Skeletal muscle tissue (tissue), 3 donors: ENCODE measurements at regions not wholly inside any gene's neighbourhood (a gene's known extent, or its start where the extent isn't known, plus 50 kb on each side); places are given as distances from the start of the nearest gene placed in this dataset.
"Not testable (repeated sequence)": the region's sequence is repeated elsewhere in the genome, so short reads cannot be mapped to it uniquely, and the experiment has no call there.

Experiments
- H3K27ac ChIP-seq: one replicate; pipeline ENCODE4 v1.7.0; 2013; ENCODE audit warnings: mild to moderate bottlenecking, low read depth, low read length, inconsistent platforms
- H3K27me3 ChIP-seq, 3 donors: one replicate each; pipeline ENCODE4 v1.7.0; 2013; ENCODE audit warnings: low read length in 3 of 3; ENCODE audit not compliant: control insufficient read depth in 3 of 3, insufficient read depth in 3 of 3
- H3K36me3 ChIP-seq, 3 donors: one replicate each; pipeline ENCODE4 v1.7.0; 2013; ENCODE audit warnings: low read length in 3 of 3; ENCODE audit not compliant: control insufficient read depth in 3 of 3, insufficient read depth in 3 of 3
- H3K4me1 ChIP-seq, 3 donors: one replicate each; pipeline ENCODE4 v1.7.0; 2013; ENCODE audit warnings: low read length in 3 of 3, mild to moderate bottlenecking in 3 of 3; ENCODE audit not compliant: control insufficient read depth in 3 of 3, insufficient read depth in 3 of 3
- H3K4me3 ChIP-seq, 3 donors: one replicate each; pipeline ENCODE4 v1.7.0; 2013; ENCODE audit warnings: low read length in 3 of 3
- H3K9ac ChIP-seq, 3 donors: one replicate each; pipeline ENCODE4 v1.7.0; 2013; ENCODE audit warnings: low read length in 3 of 3, mild to moderate bottlenecking in 3 of 3, moderate library complexity in 2 of 3, low read depth in 1 of 3
- H3K9me3 ChIP-seq, 3 donors: one replicate each; pipeline ENCODE4 v1.7.0; 2013; ENCODE audit warnings: low read length in 3 of 3; ENCODE audit not compliant: control insufficient read depth in 3 of 3
- donor health status: Osteomylitis.

DNA sequence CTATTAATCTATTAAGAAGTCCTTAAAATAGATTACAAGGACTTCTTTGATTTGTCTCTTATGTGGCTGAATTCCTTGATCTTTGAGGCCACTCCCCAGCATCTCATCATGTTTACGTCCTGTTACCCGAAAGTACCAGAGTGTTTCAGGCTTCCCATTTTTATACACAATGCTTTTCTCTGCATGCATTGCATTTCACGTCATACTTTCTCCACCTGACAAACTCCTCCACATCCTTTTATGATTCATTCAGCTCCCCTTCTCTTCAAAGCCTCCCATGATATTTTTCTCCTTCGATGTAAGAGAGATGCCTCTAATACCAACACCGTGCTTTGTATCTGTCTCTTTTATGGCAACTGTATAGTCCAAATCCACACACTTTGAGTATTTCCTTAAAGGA is 379.0 kb upstream of the CRIM1 start:
- no peaks in the 10 kb centered on the region for H3K4me1 ChIP-seq
- no peak overlapping the region for H3K9ac ChIP-seq
- no peaks in the 10 kb centered on the region for H3K27me3 ChIP-seq
- H3K4me3 ChIP-seq, result no peak overlapping the region
- no peaks in the 10 kb centered on the region for H3K36me3 ChIP-seq
- H3K9me3 ChIP-seq, result no peaks in the 10 kb centered on the region
- H3K27ac ChIP-seq, result no peak overlapping the region

DNA sequence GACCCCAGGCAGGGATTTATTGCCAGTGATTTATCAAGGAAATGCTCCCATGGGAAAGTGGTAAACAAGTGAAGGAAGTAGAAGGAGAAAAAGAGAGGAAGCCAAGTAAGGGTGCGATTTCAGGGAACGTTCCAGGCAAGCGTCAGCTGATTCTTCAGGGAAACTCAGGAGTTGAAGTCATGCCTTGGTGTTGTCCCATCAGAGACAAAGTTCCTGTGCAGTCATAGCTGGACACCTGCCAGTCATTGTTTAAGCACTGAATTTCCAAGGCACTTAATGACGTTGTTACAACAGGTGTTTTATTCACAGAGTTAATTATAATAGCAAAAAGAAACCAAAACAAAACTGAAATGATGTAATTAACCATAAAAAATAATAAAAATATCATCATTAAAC is 381.8 kb upstream of the CRIM1 start:
- no peaks in the 10 kb centered on the region for H3K9me3 ChIP-seq
- H3K4me3 ChIP-seq, result no peak overlapping the region
- H3K9ac ChIP-seq, result no peak overlapping the region
- no peaks in the 10 kb centered on the region for H3K4me1 ChIP-seq
- H3K36me3 ChIP-seq, result no peaks in the 10 kb centered on the region
- peak overlapping the region; percentile 45 for H3K27ac ChIP-seq
- no peaks in the 10 kb centered on the region for H3K27me3 ChIP-seq

DNA sequence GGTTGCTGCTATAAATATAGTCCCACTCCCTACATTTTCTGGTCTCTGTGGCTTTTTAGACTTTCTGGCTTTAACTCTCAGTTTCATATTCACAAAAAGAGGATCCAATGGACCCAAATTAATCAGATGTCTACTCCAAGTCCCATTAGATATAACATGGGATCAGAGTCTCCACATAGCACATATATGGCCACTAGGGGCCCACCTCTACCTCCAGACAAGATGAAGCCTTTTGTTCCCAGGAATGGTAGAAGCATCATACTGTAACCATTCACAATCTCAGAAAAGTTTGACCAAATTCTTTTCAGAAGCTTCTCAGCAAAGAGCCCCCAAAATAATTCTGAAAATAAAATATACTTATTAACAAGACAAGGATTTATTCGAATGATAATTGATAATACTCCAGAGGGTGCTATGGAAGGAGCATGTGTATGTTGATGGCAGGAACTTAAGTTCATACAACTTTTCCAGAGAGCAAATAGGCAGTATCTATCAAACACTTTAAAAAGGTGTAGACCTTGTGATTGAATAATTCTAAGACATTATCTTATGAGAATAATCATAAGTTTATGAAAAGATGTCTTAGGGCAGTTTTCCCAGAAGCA is 382.3 kb upstream of the CRIM1 start:
- Histone ChIP-seq H3K9me3 (no peaks in the 10 kb centered on the region), H3K27ac (peak overlapping the region; percentile 45), H3K4me1 (no peaks in the 10 kb centered on the region), H3K36me3 (no peaks in the 10 kb centered on the region), H3K9ac (no peak overlapping the region), H3K27me3 (no peaks in the 10 kb centered on the region), H3K4me3 (no peak overlapping the region)

DNA sequence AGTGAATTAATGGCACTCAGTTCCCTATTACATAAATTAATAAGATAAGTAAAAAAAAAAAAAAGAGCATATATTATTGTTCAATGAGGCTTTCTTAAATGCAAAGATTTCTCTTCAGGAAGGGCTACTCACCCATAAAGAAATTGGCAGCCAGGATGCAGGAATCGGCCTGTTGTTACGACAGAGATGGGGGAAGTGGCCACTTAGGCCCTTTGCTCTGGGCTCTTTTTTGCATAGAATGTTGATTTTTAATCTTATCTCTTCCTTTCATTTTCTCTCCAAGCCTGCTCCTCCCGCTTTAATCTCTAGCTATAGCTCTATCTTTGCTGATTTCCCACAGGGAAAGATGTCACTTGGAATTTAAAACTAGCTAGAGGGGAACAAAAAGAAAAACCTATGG is 391.8 kb upstream of the CRIM1 start:
- no peaks in the 10 kb centered on the region for H3K4me1 ChIP-seq
- H3K9me3 ChIP-seq, result no peaks in the 10 kb centered on the region
- no peaks in the 10 kb centered on the region for H3K36me3 ChIP-seq
- H3K9ac ChIP-seq, result no peak overlapping the region
- H3K27me3 ChIP-seq, result no peaks in the 10 kb centered on the region
- no peak overlapping the region for H3K4me3 ChIP-seq
- no peak overlapping the region for H3K27ac ChIP-seq

DNA sequence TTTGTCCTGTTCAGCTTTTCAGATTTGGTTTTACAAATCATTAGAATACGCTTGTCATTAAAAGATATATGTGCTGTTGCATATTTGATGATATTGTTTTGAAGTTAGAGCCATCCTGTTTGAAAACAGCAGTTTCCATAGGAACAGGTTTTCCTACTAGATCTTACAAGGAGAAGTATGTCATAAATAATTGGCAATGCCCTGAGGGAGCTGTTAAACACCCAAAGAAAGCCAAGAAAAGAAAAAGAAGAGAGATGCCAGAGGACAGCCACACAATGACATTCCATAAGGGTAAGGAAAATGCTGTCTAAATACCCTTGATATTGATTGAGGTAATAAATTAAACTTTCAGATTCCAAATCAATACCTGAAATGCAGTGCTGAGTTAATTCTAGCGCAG is 392.2 kb upstream of the CRIM1 start:
- H3K9me3 ChIP-seq, result no peaks in the 10 kb centered on the region
- H3K4me3 ChIP-seq, result no peak overlapping the region
- H3K36me3 ChIP-seq, result no peaks in the 10 kb centered on the region
- no peak overlapping the region for H3K27ac ChIP-seq
- H3K9ac ChIP-seq, result no peak overlapping the region
- H3K4me1 ChIP-seq, result no peaks in the 10 kb centered on the region
- no peaks in the 10 kb centered on the region for H3K27me3 ChIP-seq

DNA sequence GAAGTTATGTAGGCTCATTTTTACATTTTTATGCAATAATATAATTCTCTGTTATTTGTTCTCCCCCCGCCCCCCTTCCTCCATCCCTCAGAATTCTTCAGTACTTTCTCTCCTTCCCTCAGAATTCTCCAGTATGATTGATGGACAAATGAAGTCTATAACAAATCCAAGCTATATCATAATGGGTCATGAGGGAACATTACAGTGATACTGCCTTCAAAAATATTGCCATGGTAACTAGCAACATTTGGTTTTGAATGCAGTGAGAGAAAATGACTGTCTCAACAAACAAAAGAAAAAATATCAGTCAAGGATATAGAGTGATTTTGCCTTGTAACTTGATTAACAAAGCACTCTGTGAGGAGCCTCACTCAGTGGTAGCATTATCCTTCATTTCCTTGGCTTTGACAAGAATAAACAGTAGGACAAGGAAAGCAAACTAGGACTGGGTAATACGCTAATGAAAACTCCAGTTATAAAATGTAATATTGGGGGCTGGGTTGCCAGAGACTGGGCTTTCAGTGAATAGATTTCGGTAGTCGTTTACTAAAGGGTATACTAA is 392.9 kb upstream of the CRIM1 start:
- H3K4me3 ChIP-seq, result no peak overlapping the region
- H3K9ac ChIP-seq, result no peak overlapping the region
- H3K4me1 ChIP-seq, result no peaks in the 10 kb centered on the region
- no peaks in the 10 kb centered on the region for H3K9me3 ChIP-seq
- H3K27ac ChIP-seq, result no peak overlapping the region
- H3K36me3 ChIP-seq, result no peaks in the 10 kb centered on the region
- no peaks in the 10 kb centered on the region for H3K27me3 ChIP-seq

DNA sequence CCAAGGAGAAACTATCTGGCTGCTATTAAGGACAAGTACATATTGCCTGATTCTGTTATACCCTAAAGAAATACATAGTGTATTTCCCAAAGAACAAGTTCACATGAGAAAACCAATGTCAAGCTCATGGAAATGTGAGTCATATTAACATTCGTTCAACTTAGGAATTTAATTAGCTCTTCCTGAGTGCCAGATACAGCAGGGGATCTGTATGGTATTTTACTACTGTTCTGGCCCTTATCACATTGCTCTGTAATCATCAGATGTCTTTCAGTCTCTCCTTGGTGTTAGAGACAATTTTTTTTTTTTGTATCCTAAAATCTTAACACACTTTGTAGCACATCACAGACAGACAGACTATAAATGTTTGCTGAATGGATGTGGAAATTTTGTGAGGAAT is 395.0 kb upstream of the CRIM1 start:
- Histone ChIP-seq H3K36me3 (no peaks in the 10 kb centered on the region), H3K27ac (no peak overlapping the region), H3K27me3 (no peaks in the 10 kb centered on the region), H3K9ac (no peak overlapping the region), H3K9me3 (no peaks in the 10 kb centered on the region), H3K4me3 (no peak overlapping the region), H3K4me1 (no peaks in the 10 kb centered on the region)

DNA sequence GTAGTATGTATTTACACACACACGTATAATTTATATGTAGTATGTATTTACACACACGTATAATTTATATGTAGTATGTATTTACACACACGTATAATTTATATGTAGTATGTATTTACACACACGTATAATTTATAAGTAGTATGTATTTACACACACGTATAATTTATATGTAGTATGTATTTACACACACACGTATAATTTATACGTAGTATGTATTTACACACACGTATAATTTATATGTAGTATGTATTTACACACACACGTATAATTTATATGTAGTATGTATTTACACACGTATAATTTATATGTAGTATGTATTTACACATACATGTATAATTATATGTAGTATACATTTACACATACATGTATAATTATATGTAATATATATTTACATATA is 398.5 kb upstream of the CRIM1 start:
- not testable (repeated sequence) for H3K36me3 ChIP-seq, H3K9me3 ChIP-seq, H3K4me1 ChIP-seq, H3K27ac ChIP-seq, H3K4me3 ChIP-seq, H3K9ac ChIP-seq, H3K27me3 ChIP-seq

DNA sequence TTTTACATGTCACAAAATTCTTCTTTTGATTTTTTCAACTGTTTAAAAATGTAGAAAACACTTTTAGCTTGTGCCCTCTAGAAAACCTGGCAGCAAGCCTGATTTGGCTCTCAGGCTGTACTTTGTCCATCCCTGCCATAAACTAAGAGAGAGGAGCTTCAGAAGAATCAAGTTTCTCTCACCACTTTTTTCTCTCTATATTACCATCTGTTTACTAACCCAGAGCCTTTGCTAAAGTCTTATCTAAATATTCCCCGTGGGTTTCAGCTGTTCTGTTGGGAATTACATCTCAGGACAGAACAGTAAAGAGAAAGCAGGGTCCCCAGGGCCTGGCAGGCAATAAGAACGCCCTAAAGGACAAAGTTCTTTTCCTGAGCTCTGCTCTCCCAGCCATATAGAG is 409.1 kb upstream of the CRIM1 start:
- no peak overlapping the region for H3K27ac ChIP-seq
- no peak overlapping the region for H3K4me3 ChIP-seq

DNA sequence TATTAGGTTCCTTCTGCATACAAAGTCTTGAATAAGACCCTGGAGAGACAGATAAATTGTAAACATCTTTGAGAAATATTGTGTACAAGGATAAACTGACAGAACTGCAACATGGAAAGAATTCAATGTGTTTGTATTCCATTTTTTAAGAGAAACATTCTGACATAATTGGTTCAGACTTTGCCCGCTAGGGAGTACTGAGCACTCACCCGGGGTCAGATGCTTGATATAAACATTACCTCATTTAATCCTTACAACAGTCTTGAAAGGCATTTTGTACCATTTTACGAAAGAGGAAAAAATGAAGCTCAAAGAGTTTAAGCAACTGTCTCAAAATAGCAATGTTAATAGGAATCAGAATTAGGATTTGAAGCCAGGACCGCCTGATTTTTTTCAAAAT is 416.7 kb upstream of the CRIM1 start:
- Histone ChIP-seq H3K36me3 (no peaks in the 10 kb centered on the region), H3K4me3 (no peak overlapping the region), H3K27ac (no peak overlapping the region), H3K9me3 (no peaks in the 10 kb centered on the region), H3K4me1 (no peaks in the 10 kb centered on the region), H3K9ac (no peak overlapping the region), H3K27me3 (no peaks in the 10 kb centered on the region)

More for the DNA sequence above, 409.1 kb upstream of the CRIM1 start:
- Histone ChIP-seq H3K9me3 (no peaks in the 10 kb centered on the region), H3K36me3 (no peaks in the 10 kb centered on the region), H3K4me1 (no peaks in the 10 kb centered on the region), H3K9ac (no peak overlapping the region), H3K27me3 (no peaks in the 10 kb centered on the region)
